GM19463 (cell line): ENCODE measurements at regions not wholly inside any gene's neighbourhood (a gene's known extent, or its start where the extent isn't known, plus 50 kb on each side); places are given as distances from the start of the nearest gene placed in this dataset.
"Not testable (repeated sequence)": the region's sequence is repeated elsewhere in the genome, so short reads cannot be mapped to it uniquely, and the experiment has no call there.

ENCODE experiments used
- ATAC-seq: cut with Tn5 transposase; IDR thresholded peaks from one replicate; pipeline ENCODE4 v1.9.1; 2021; ENCODE audit warnings: mild to moderate bottlenecking, moderate library complexity; ENCODE audit not compliant: unreplicated experiment

- ATAC-seq = not testable (repeated sequence)
Observed at GRCh38 chr10:47711428-47711827, 52.0 kb downstream of the SYT15B start.

- not testable (repeated sequence) for ATAC-seq
Observed at GRCh38 chr10:47710443-47710842, 52.9 kb downstream of the SYT15B start.

- peak; percentile 90 for ATAC-seq
Observed at GRCh38 chr10:47705698-47706414, 57.5 kb downstream of the SYT15B start.

- ATAC-seq = not testable (repeated sequence)
Observed at GRCh38 chr10:47701285-47701684, 62.1 kb downstream of the SYT15B start.

GRCh38 chr10:47699854-47700253 is 63.5 kb downstream of the SYT15B start:
- not testable (repeated sequence) for ATAC-seq

- ATAC-seq = not testable (repeated sequence)
Observed at GRCh38 chr10:47696170-47696569, 67.2 kb downstream of the SYT15B start.

- not testable (repeated sequence) for ATAC-seq
Observed at GRCh38 chr10:47695149-47695548, 68.2 kb downstream of the SYT15B start.

GRCh38 chr10:47690304-47690703 is 73.1 kb downstream of the SYT15B start:
- not testable (repeated sequence) for ATAC-seq

- not testable (repeated sequence) for ATAC-seq
Observed at GRCh38 chr10:47683826-47684475, 79.4 kb downstream of the SYT15B start.

GRCh38 chr10:47681638-47681990 is 81.8 kb downstream of the SYT15B start:
- ATAC-seq = not testable (repeated sequence)

GRCh38 chr10:47680848-47681637 is 82.3 kb downstream of the SYT15B start:
- ATAC-seq = not testable (repeated sequence)

- not testable (repeated sequence) for ATAC-seq
Observed at GRCh38 chr10:47676102-47676501, 87.3 kb downstream of the SYT15B start.

- not testable (repeated sequence) for ATAC-seq
Observed at GRCh38 chr10:47675577-47675976, 87.8 kb downstream of the SYT15B start.

GRCh38 chr10:47673128-47673527 is 90.3 kb downstream of the SYT15B start:
- not testable (repeated sequence) for ATAC-seq

GRCh38 chr10:47670857-47671256 is 92.5 kb downstream of the SYT15B start:
- ATAC-seq = not testable (repeated sequence)

GRCh38 chr10:47661955-47662577 is 101.3 kb downstream of the SYT15B start:
- ATAC-seq = not testable (repeated sequence)

GRCh38 chr10:47656732-47657131 is 106.7 kb downstream of the SYT15B start:
- not testable (repeated sequence) for ATAC-seq

- ATAC-seq = not testable (repeated sequence)
Observed at GRCh38 chr10:47654161-47654560, 109.2 kb downstream of the SYT15B start.

GRCh38 chr10:47648594-47648993 is 114.8 kb downstream of the SYT15B start:
- ATAC-seq = not testable (repeated sequence)

GRCh38 chr10:47647523-47648101 is 115.8 kb downstream of the SYT15B start:
- ATAC-seq = not testable (repeated sequence)
